Inflammatory macrophage treated with lipopolysaccharide for 1 hour (primary cell): ENCODE measurements at regions not wholly inside any gene's neighbourhood (a gene's known extent, or its start where the extent isn't known, plus 50 kb on each side); places are given as distances from the start of the nearest gene placed in this dataset.
"Not testable (repeated sequence)": the region's sequence is repeated elsewhere in the genome, so short reads cannot be mapped to it uniquely, and the experiment has no call there.

Experiments
- DNase-seq, 2 donors: peaks; one replicate each; pipeline ENCODE4 v3.0.0-alpha.2; 2020 to 2022

- no peak for DNase-seq
Measured at GRCh38 chr6:167230288-167230687, 60.8 kb upstream of the UNC93A start.

- no peak for DNase-seq
Measured at GRCh38 chr6:167232356-167232755, 58.8 kb upstream of the UNC93A start.

GRCh38 chr6:167233490-167233889 is 57.6 kb upstream of the UNC93A start:
- DNase-seq = no peak

GRCh38 chr6:167234576-167234975 is 56.5 kb upstream of the UNC93A start:
- DNase-seq = not testable (repeated sequence)

- DNase-seq = no peak
Measured at GRCh38 chr6:167235005-167235404, 56.1 kb upstream of the UNC93A start.

- no peak for DNase-seq
Measured at GRCh38 chr6:167235421-167236238, 55.5 kb upstream of the UNC93A start.

- no peak for DNase-seq
Measured at GRCh38 chr6:167236239-167236571, 54.9 kb upstream of the UNC93A start.

- no peak for DNase-seq
Measured at GRCh38 chr6:167237438-167238145, 53.5 kb upstream of the UNC93A start.

- no peak for DNase-seq
Measured at GRCh38 chr6:167238146-167238693, 52.9 kb upstream of the UNC93A start.

- DNase-seq = no peak
Measured at GRCh38 chr6:167238694-167239467, 52.2 kb upstream of the UNC93A start.

GRCh38 chr6:167239470-167239869 is 51.6 kb upstream of the UNC93A start:
- not testable (repeated sequence) for DNase-seq

GRCh38 chr6:167240034-167240541 is 51.0 kb upstream of the UNC93A start:
- no peak for DNase-seq
